Panc1 (cell line): ENCODE measurements at regions not wholly inside any gene's neighbourhood (a gene's known extent, or its start where the extent isn't known, plus 50 kb on each side); places are given as distances from the start of the nearest gene placed in this dataset.

Experiments
- ATAC-seq: fragments of 200-7000 bp; cut with Tn5 transposase; 2 replicates; pipeline ENCODE4 v1.9.1; 2020; ENCODE audit warnings: mild to moderate bottlenecking, moderate library complexity
- BruUV-seq: library from RNA; stranded (reverse); fragments of 400-500 nt; replicated peaks from 2 replicates; lab custom pipeline; 2021; lab: Mats Ljungman, UMichigan
- CTCF ChIA-PET: fragments of 300-600 bp; sonication (Branson Sonifier 250); formaldehyde crosslinking; loops from one replicate; lab custom pipeline; 2022; ENCODE audit warnings: antibody characterized with exemption; lab: Charles Lee
- POLR2A ChIA-PET: fragments of 300-600 bp; sonication (Branson Sonifier 250); formaldehyde crosslinking; loops from one replicate; lab custom pipeline; 2022; ENCODE audit warnings: antibody characterized with exemption; lab: Charles Lee
- DNase-seq: peaks from one replicate; pipeline ENCODE4 v3.0.0-alpha.2; 2010; ENCODE audit warnings: low read depth, low spot score
- H3K27ac ChIP-seq: 2 replicates; pipeline ENCODE4 v1.5.1; 2011; ENCODE audit warnings: mild to moderate bottlenecking, low read length, inconsistent platforms
- H3K27me3 ChIP-seq: fragments of 200-500 bp; sonication (Bioruptor generic); 2 replicates; pipeline ENCODE4 v1.6.0; 2014; ENCODE audit warnings: low read length, inconsistent platforms; ENCODE audit not compliant: control insufficient read depth, insufficient read depth
- H3K36me3 ChIP-seq: fragments of 200-500 bp; sonication (Bioruptor generic); 2 replicates; pipeline ENCODE4 v1.5.1; 2014; ENCODE audit warnings: inconsistent platforms, mild to moderate bottlenecking, low read length, moderate library complexity; ENCODE audit not compliant: control insufficient read depth, insufficient read depth
- H3K4me1 ChIP-seq: 2 replicates; pipeline ENCODE4 v1.5.1; 2011; ENCODE audit warnings: inconsistent platforms, mild to moderate bottlenecking, low read length, moderate library complexity; ENCODE audit not compliant: control insufficient read depth, insufficient read depth
- H3K4me3 ChIP-seq, 2 experiments: 2 replicates each; pipeline ENCODE4 v1.5.1; 2011 to 2012; ENCODE audit warnings: low read depth in 2 of 2, low read length in 2 of 2, mild to moderate bottlenecking in 2 of 2, inconsistent platforms in 1 of 2, moderate library complexity in 1 of 2
- H3K9me3 ChIP-seq: fragments of 200-500 bp; sonication (Bioruptor generic); 2 replicates; pipeline ENCODE4 v1.5.1; 2014; ENCODE audit warnings: low read depth, mild to moderate bottlenecking, inconsistent platforms, low read length, moderate library complexity; ENCODE audit not compliant: control insufficient read depth, insufficient read depth
- CTCF ChIP-seq: fragments of 450-650 bp; IDR thresholded peaks from 2 replicates; pipeline ENCODE4 v1.5.1; 2017; ENCODE audit warnings: mild to moderate bottlenecking
- POLR2AphosphoS5 ChIP-seq: IDR thresholded peaks from 2 replicates; pipeline ENCODE4 v1.6.1; 2012; ENCODE audit warnings: mild to moderate bottlenecking, low read depth, low read length, moderate library complexity
- REST ChIP-seq, 2 experiments: IDR thresholded peaks; 2 replicates each; pipeline ENCODE4 v1.6.1; 2011 to 2012; ENCODE audit warnings: low read depth in 2 of 2, control low read depth in 1 of 2, low read length in 1 of 2, mild to moderate bottlenecking in 1 of 2, moderate library complexity in 1 of 2; ENCODE audit not compliant: insufficient read depth in 1 of 2
- SIN3A ChIP-seq: IDR thresholded peaks from 2 replicates; pipeline ENCODE4 v1.6.1; 2012; ENCODE audit warnings: low read depth, mild to moderate bottlenecking, low read length, moderate library complexity, borderline replicate concordance; ENCODE audit not compliant: insufficient read depth
- TCF7L2 ChIP-seq: IDR thresholded peaks from 2 replicates; pipeline ENCODE4 v1.6.1; 2011; ENCODE audit warnings: mild to moderate bottlenecking, low read depth, low read length, inconsistent platforms
- in situ Hi-C: cut with HindIII; loops from 2 replicates; pipeline ENCODE4 v1.10.0; 2016; ENCODE audit warnings: low sequenced_read_pairs, low pct_unique_long_range_greater_than_20kb
- intact Hi-C: fragments of 100-400 bp; cut with micrococcal nuclease; formaldehyde crosslinking; loops from one replicate; pipeline ENCODE4 v1.10.0; 2022; ENCODE audit not compliant: unreplicated experiment

GRCh38 chr1:221456918-221457317, 285.0 kb downstream of the DUSP10 start:
- Histone ChIP-seq H3K27me3 (no peaks in the 10 kb centered on the region), H3K9me3 (no peaks in the 10 kb centered on the region), H3K27ac (no peak overlapping the region), H3K4me1 (no peaks in the 10 kb centered on the region), H3K4me3 (no peak overlapping the region), H3K36me3 (no peaks in the 10 kb centered on the region)
- in situ Hi-C loops (no loop called here), intact Hi-C loops (no loop called here)
- ChIA-PET POLR2A (no interaction called here), CTCF (no interaction called here)
- TF ChIP-seq CTCF: no peak
- no peak for TF ChIP-seq TCF7L2
- no peak for TF ChIP-seq SIN3A
- TF ChIP-seq POLR2AphosphoS5: no peak
- TF ChIP-seq REST (IDR thresholded peaks at IDR 0.05; ENCODE audit: insufficient read depth in 1 of 2, low read depth in 2 of 2, low read length in 1 of 2): no peak
- ATAC-seq: no peak
- no TSS peak for BruUV-seq
- DNase-seq: no peak

GRCh38 chr1:221457685-221458446, 284.0 kb downstream of the DUSP10 start:
- ChIA-PET POLR2A (no interaction called here), CTCF (no interaction called here)

More at GRCh38 chr1:221457685-221458446, 284.0 kb downstream of the DUSP10 start:
- Histone ChIP-seq H3K27ac (no peak overlapping the region), H3K9me3 (no peaks in the 10 kb centered on the region), H3K27me3 (no peaks in the 10 kb centered on the region), H3K4me3 (no peak overlapping the region), H3K36me3 (no peaks in the 10 kb centered on the region), H3K4me1 (no peaks in the 10 kb centered on the region)
- TF ChIP-seq POLR2AphosphoS5 (no peak), CTCF (no peak), REST (IDR thresholded peaks at IDR 0.05; ENCODE audit: insufficient read depth in 1 of 2, low read depth in 2 of 2, low read length in 1 of 2) (no peak), TCF7L2 (no peak), SIN3A (no peak)
- no TSS peak for BruUV-seq
- ATAC-seq: no peak
- in situ Hi-C loops: no loop called here
- DNase-seq: no peak
- intact Hi-C loops: no loop called here
